ENCODE measurements at regions not wholly inside any gene's neighbourhood (a gene's known extent, or its start where the extent isn't known, plus 50 kb on each side); places are given as distances from the start of the nearest gene placed in this dataset.
A peak's percentile ranks its signal among the peaks of the same experiment; 100 is the strongest.

DNA sequence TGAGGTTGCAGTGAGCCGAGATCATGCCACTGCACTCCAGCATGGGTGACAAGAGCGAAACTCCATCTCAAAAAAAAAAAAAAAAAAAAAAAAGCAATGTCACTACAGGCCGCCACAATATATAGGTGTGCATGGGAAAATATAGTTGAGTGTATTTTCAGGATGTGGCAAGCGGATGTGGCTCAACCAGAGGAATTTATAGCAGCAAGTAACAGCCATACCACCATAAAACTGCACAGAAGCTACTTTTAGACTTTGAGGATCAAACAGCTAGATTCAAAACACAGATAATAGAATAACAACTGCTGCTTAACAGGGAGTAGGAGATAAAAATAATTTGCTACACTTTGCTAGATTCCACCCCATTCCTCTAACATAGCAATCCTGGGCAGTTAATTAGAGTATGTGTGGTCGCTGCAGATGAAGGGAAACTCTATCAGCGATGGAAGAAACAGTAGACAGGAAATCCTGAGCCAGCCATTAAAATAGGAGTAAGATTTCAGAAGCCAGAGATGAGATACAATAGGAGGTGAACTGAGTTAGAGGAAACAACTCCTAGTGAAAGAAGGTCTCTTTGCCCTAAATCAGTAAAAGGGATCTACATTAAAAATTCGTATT is 318.7 kb upstream of the STT3B start:
- no peak for DNase-seq (ENCODE audit: low read depth, low spot score)
- in situ Hi-C loops (cut with HindIII; ENCODE audit: low pct_unique_long_range_greater_than_20kb, low sequenced_read_pairs) = no loop called here

DNA sequence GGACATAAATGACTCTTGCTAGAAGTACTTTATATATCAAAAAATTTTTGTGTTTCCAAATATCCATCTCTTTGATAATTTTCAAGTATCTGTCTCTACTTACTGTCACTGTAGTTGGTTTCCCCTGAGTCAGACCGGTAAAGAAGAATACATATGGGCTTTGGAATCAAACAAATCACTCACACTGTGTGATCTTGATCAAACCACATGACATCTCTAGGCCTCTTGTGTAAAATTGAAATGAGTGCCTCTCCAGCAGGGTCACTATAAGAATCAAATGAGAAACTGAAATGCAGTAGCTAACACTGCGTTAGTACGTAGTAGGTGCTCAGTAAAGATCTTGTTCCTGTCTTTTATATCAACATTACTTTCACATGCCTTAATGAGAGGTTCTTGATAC is 314.6 kb upstream of the STT3B start:
- no peak for DNase-seq (ENCODE audit: low read depth, low spot score)
- in situ Hi-C loops (cut with HindIII; ENCODE audit: low pct_unique_long_range_greater_than_20kb, low sequenced_read_pairs) = no loop called here

DNA sequence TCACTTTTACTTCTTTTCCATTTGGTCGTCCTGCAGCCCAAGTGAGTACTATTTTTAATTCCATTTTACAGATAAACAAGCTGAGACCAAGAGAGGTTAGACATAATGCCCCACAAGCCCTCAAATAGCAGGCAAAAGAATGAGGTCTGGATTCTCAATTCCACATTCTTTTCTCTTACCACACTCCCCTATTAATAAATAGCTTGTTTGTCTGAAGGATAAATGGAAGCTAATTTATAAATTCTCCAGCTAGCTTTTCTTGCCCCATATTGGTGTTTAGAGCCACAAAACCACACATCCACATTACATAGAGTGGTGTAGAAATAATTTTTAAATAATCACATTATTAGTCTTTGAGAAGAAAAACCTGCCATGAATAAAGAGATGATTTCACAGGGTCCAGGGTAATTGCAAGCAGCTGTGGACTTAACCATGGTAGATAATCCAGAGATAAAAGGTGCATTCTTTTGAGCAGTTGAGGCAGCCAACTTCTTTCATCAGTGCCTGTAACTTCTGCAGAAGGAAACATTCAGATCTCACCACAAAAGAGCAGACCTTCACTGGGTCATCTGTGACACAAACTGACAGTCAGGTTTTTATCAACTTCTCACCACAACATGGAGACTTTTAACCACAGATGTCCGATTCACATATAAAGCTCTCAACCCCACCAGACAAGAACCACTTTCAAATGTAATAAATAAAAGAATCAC is 313.4 kb upstream of the STT3B start:
- DNase-seq (ENCODE audit: low read depth, low spot score) = peak; percentile 57

DNA sequence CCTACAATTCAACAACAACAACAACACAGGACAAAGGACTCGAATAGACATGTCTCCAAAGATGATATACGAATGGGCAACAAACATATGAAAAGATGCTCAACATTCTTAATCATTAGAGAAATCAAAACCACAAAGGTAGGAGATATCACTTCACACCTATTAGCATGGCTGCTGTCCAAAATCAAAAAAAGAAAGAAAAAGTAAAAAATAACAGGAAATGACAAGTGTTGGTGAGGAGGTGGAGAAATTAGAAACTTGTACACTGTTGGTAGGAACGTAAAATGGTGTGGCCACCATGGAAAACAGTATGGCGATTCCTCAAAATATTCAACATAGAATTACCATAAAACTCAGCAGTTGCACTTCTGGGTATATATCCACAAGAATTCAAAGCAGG is 312.3 kb upstream of the STT3B start:
- DNase-seq (ENCODE audit: low read depth, low spot score) = no peak
- in situ Hi-C loops (cut with HindIII; ENCODE audit: low pct_unique_long_range_greater_than_20kb, low sequenced_read_pairs) = no loop called here

More for the DNA sequence above, 313.4 kb upstream of the STT3B start:
- in situ Hi-C loops (cut with HindIII; ENCODE audit: low pct_unique_long_range_greater_than_20kb, low sequenced_read_pairs) = no loop called here

DNA sequence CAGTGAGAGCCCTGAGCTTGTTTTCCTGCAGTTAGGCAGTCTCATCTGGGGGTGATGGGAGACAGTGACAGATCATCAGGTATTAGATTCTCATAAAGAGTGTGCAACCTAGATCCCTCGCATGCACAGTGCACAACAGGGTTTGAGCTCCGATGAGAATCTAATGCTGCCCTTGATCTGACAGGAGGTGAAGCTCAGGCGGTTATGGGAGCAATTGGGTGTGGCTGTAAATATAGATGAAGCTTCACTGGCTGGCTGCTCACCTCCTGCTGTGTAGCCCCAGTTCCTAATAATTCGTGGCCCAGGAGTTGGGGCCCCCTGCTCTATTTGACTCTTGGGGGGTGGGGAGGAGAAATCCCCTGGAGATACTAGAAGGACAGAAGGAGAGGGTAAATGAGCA is 309.4 kb upstream of the STT3B start:
- DNase-seq (ENCODE audit: low read depth, low spot score) = no peak
- in situ Hi-C loops (cut with HindIII; ENCODE audit: low pct_unique_long_range_greater_than_20kb, low sequenced_read_pairs) = no loop called here

DNA sequence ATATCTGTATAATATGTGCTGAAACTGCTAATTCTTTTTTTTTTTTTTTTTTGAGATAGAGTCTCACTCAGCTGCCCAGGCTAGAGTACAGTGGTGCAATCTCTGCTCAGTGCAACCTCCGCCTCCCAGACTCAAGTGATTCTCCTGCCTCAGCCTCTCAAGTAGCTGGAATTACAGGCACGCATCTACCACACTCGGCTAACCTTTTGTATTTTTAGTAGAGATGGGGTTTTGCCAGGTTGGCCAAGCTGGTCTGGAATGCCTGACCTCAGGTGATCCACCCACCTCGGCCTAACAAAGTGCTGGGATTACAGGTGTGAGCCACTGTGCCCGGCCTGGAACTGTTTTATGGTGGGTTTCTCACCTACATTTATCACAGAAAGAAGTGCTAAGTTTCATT is 307.8 kb upstream of the STT3B start:
- in situ Hi-C loops (cut with HindIII; ENCODE audit: low pct_unique_long_range_greater_than_20kb, low sequenced_read_pairs) = no loop called here
- no peak for DNase-seq (ENCODE audit: low read depth, low spot score)

DNA sequence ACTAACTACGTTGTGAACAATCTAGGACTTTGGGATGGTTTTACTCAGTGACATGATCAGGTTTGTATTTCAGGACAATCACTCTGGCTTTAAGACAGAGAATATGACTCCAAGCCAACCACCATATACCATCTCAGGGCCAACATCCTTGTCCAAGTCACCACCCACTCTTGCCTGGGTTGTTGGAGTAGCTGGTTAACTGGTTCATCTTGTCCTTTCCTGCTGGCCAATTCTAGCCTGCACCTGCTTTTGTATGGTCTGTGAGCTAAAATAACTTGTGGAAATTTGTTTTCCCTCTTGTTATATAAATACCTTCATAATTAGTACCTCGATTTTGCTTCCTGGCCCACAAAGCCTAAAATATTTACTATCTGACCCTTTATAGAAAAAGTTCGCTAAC is 306.8 kb upstream of the STT3B start:
- DNase-seq (ENCODE audit: low read depth, low spot score) = no peak
- in situ Hi-C loops (cut with HindIII; ENCODE audit: low pct_unique_long_range_greater_than_20kb, low sequenced_read_pairs) = no loop called here

DNA sequence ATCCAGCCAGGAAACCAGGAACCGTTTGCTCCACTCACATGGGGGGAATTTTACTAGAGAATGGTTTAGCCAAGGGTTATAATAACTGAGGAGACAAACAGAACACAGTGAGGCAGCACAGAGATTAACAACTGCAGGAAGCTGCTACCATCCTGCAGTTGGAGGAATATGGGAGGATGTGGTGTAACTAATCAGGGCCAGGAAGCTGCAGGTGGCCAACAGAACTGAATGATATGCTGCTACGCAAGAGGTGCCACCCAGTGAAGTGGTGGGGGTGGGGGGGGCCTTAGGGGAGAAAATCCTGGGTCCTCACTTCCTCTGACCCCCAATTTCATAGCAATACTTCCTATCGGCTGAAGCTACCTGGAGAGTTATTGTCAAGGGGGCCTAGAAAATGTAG is 306.4 kb upstream of the STT3B start:
- DNase-seq (ENCODE audit: low read depth, low spot score) = no peak
- in situ Hi-C loops (cut with HindIII; ENCODE audit: low pct_unique_long_range_greater_than_20kb, low sequenced_read_pairs) = no loop called here

DNA sequence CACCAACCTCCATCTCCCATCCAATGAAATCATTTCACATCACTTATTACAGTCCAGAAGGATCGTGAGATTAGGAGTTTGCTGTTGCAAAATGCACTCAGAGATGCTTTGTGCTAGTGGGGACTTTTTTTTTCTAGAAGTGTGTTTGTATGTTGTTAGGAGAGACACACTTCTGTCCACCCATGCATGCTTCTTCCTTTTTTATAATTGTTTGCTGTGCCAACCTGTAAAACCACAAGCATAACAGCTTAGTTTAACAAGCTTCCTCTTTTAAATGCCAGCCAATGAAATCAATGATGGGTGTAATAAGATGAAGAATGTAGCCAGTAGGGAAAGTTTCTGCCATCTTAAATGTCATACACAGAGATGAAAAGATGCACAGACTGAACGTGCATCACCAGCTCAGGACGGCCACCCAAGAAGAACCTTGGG is 305.6 kb upstream of the STT3B start:
- in situ Hi-C loops (cut with HindIII; ENCODE audit: low pct_unique_long_range_greater_than_20kb, low sequenced_read_pairs) = no loop called here
- DNase-seq (ENCODE audit: low read depth, low spot score) = no peak

DNA sequence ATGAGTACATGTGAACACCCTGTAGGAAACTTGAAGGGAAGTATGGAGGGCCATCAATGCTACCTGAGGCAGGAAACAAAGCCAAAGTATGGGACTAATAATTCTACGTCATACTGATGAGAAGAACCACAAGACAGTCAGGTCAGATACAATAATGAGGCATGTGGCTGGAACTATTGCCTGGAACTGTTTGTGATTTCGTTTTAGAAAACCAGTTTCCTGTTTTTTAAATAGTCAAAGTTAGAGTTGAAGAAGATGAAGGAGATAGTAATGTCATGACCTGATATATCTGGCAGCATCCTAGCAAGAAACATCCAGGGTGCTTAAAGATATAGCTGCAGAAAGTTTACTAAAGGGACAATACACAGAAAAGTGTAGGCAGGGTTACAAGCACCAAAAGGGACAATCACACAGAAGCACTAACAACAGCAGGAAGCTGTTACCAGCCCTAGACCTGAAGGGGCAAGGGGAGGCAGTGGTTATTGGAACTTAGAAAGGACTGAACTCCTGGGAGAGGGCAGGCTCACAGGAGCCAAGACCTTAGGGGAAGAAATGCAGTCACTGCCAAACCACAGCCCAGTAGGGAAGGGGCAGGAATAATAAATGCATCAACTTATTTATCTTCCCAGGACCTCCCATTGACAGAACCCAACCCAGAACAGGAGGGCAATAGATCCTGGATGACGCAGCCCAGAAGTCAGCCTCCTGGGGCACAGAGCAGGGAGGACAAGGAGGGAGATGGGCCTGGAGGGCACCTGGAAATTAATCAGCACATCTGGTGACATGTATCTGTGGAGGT is 302.1 kb upstream of the STT3B start:
- DNase-seq (ENCODE audit: low read depth, low spot score) = no peak

DNA sequence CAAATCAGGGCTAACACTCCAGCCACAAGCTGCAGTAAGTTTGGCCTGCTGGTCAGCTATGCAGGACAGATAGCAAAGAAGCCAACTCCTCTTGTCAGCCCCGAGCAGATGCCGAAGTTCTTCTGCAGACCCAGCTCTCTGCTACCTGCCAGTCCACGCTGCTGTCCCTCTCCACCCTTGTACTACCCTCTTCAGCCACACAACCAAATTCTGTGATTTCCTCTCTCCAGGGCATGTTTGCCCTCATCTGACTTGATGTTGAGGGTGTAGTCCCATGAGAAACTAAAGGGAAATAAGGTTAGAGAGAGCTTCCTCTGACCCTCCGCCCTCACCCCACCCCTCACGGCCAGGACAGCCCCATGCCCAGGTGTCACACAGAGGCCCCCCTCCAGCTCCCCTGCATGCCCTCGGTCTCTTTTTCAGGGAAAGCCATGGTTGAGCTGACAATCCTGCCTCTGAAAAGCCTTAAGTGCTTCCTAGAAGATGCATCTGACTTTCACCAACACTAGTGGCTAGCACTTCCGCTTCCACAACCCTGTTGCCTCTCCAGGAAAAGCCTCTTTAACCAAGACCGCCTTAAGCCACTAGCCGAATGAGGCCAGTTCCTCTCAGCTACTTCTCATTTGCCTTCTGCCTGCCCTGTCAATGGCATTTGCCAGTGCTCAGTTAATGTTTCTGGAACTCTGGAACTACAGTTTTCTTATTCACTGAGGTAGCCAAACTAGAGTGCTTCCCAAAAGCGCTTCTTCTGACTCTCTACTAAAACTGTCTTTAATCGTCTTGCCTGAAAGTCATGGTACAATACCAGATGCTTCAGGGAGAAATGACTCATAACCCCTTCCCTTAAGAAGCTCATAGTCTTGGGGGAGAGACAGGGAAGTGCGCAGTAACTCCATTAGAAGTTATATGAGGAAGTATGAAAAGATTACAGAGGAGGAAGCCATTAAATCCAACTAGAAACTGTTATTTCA is 300.4 kb upstream of the STT3B start:
- in situ Hi-C loops (cut with HindIII; ENCODE audit: low pct_unique_long_range_greater_than_20kb, low sequenced_read_pairs) = no loop called here
- DNase-seq (ENCODE audit: low read depth, low spot score) = no peak

More for the DNA sequence above, 302.1 kb upstream of the STT3B start:
- in situ Hi-C loops (cut with HindIII; ENCODE audit: low pct_unique_long_range_greater_than_20kb, low sequenced_read_pairs) = no loop called here

DNA sequence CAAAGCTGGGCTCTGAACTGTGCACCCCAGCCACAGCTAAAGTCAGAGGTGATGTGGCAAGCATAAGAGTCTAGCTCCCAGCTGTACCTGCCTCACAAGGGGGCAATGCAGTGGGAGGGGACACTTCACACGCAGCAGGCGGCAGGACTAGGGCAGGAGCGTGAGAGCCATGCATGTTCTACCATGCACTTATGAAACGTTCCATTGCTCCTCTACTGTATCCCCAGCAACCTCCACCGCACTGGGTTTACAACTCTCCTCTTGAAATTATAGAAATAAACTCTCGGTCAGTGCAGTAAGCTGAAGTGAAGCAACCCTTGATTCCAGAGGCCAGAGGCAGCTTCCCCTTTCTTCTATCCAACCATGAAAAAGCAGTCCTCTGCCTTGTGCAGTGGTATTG is 298.6 kb upstream of the STT3B start:
- in situ Hi-C loops (cut with HindIII; ENCODE audit: low pct_unique_long_range_greater_than_20kb, low sequenced_read_pairs) = no loop called here
- DNase-seq (ENCODE audit: low read depth, low spot score) = no peak

DNA sequence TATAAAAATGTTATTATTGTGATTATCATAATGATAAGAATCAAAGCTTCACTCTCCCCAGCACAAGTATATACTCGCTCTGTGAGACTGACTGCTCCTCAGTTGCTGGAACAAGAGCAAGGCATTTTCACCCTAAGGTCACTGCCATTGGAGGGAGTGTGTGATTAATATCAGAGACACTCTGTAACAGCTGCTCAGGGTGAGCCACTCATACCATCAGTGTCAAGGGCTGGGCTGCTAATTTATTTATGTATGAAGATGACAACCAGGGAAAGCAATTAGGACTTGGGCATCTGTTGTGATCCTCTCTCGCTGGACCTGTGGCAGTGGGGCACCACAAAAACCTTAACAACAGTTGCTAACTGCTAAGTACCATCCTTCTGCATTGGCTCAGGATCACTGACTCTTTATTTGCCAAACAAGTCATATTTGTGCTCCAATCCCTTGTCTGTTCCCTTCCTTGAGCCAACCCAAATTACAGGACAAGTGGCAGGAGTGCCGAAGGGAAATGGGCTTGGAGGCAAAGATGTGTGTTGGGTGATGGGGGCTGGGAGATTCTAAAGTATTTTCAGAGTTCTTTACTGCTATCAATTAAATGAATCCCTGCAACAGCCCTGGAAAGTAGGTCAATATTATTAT is 297.5 kb upstream of the STT3B start:
- in situ Hi-C loops (cut with HindIII; ENCODE audit: low pct_unique_long_range_greater_than_20kb, low sequenced_read_pairs) = no loop called here
- no peak for DNase-seq (ENCODE audit: low read depth, low spot score)

DNA sequence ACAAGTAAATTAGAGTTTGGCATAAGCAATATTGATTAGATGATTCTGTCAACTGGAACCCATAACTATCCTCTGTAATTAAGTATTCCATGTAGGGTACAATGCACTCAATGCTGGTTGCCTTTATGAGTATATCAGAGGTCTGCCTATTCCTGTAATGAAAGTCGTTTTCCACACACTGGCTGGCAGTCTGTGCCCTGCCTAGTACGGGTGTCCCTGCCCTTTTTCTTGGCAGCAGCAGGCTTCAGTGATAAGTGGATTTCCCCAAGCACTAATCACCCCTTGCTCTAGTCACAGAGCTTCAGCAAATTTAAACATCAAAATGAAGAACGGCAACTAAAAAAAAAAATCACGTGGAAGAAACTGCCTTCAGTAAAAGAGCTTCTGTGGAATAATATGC is 294.8 kb upstream of the STT3B start:
- in situ Hi-C loops (cut with HindIII; ENCODE audit: low pct_unique_long_range_greater_than_20kb, low sequenced_read_pairs) = no loop called here
- no peak for DNase-seq (ENCODE audit: low read depth, low spot score)

DNA sequence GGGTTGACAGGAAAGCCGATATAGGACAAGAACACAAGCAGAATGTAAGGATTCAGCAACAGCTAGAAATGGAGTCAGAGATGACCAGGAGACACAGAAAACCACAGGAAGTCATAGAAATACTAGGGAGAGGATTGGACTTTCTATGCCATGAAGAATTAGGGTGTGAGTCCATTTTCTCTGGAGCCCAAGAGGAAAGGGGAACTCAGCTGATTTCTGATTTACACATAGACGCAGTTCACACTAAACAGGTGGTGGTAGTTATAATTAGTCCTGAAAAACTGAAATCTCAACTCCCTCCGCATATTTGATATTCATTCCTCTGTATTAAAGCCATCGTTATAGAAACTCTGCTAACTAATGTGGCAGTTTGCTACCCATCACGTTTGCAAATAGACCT is 292.7 kb upstream of the STT3B start:
- in situ Hi-C loops (cut with HindIII; ENCODE audit: low pct_unique_long_range_greater_than_20kb, low sequenced_read_pairs) = no loop called here
- no peak for DNase-seq (ENCODE audit: low read depth, low spot score)

DNA sequence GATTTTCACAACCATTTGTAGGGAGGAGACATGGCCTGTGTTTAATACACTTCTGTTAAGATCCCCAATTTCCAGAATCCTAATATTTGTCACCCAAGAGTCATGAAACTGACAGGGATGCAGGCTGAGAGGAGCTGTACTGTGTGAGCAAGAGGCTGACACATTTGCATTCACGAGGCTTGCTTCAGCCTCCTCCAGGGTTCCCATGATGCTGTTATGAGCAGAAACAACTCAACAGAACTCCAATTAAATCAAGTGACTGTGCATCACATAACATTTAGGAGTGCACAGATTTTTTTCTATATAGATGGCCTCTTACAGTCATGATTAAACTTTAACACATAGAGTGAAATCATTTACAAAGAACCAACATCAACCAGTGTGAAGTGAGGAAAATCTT is 292.3 kb upstream of the STT3B start:
- no peak for DNase-seq (ENCODE audit: low read depth, low spot score)
- in situ Hi-C loops (cut with HindIII; ENCODE audit: low pct_unique_long_range_greater_than_20kb, low sequenced_read_pairs) = no loop called here

DNA sequence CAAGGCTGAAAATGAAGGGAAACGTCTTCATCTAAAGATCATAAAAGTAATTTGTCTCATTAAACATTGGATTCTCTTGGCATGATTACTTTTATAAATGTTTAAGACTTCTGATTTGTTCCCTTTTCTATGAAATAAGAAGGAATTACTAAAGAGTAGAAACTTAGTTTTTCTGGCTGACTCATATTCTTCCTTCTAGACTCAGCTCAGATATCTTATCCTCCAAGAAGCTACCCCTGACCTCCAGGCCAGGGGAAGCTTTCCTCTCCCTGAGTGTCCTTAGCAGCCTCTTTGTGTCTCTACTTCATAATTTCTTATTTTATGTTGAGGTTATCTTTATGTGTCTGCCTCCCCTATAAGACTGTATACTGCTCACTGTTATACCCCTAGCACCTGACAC is 291.9 kb upstream of the STT3B start:
- in situ Hi-C loops (cut with HindIII; ENCODE audit: low pct_unique_long_range_greater_than_20kb, low sequenced_read_pairs) = no loop called here
- DNase-seq (ENCODE audit: low read depth, low spot score) = no peak
